ENCODE measurements at regions not wholly inside any gene's neighbourhood (a gene's known extent, or its start where the extent isn't known, plus 50 kb on each side); places are given as distances from the start of the nearest gene placed in this dataset.

- TF ChIP-seq POLR2A (IDR thresholded peaks at IDR 0.05) (no peak), CTCF (IDR thresholded peaks at IDR 0.05) (no peak)
Observed at GRCh38 chr3:182116386-182116785, 404.7 kb downstream of the SOX2 start.

Measured in body of pancreas (tissue), 4 donors.